ENCODE measurements at regions not wholly inside any gene's neighbourhood (a gene's known extent, or its start where the extent isn't known, plus 50 kb on each side); places are given as distances from the start of the nearest gene placed in this dataset.
"Not testable (repeated sequence)": the region's sequence is repeated elsewhere in the genome, so short reads cannot be mapped to it uniquely, and the experiment has no call there.

- H3K36me3 ChIP-seq (ENCODE audit: low read depth); POLR2A ChIA-PET (ENCODE audit: unreplicated experiment); CTCF ChIA-PET; intact Hi-C loops (cut with micrococcal nuclease; ENCODE audit: unreplicated experiment); H3K4me3 ChIP-seq; DNase-seq; H2AFZ ChIP-seq; H3K9me2 ChIP-seq (ENCODE audit: insufficient read depth); BruUV-seq (replicated peaks); H3K4me2 ChIP-seq; H3K27me3 ChIP-seq (ENCODE audit: insufficient read depth, low read depth); H3K9me3 ChIP-seq (ENCODE audit: insufficient read depth, low read depth); H4K20me1 ChIP-seq (ENCODE audit: insufficient read depth); H3K27ac ChIP-seq; H3K79me2 ChIP-seq (ENCODE audit: low read depth): not testable (repeated sequence)
- Histone ChIP-seq H3K4me1 (replicated peaks; ENCODE audit: insufficient read depth) (peaks cover 23% of the 10 kb centered on the region), H3F3A (ENCODE audit: insufficient read depth, low read depth) (peaks cover 14% of the 10 kb centered on the region)
These were observed 60.9 kb downstream of the ANXA2R start for GRCh38 chr5:42979242-42979641.

- H3K9me2 ChIP-seq (ENCODE audit: insufficient read depth): no peaks in the 10 kb centered on the region
- H3K79me2 ChIP-seq (ENCODE audit: low read depth): no peaks in the 10 kb centered on the region
- TF ChIP-seq CTCF (conservative IDR thresholded peaks at IDR 0.05) (no peak), EZH2 (IDR thresholded peaks at IDR 0.05; ENCODE audit: low read depth) (no peak)
- no peaks in the 10 kb centered on the region for H3K9me3 ChIP-seq (ENCODE audit: insufficient read depth, low read depth)
- ChIA-PET POLR2A (ENCODE audit: unreplicated experiment) (no interaction called here), CTCF (no interaction called here)
- no peaks in the 10 kb centered on the region for H3K4me1 ChIP-seq (replicated peaks; ENCODE audit: insufficient read depth)
- no peaks in the 10 kb centered on the region for H3K27me3 ChIP-seq (ENCODE audit: insufficient read depth, low read depth)
- peaks cover 6% of the 10 kb centered on the region; the same call in 1 of the 2 replicates for H3K36me3 ChIP-seq (ENCODE audit: low read depth)
- no peak overlapping the region for H2AFZ ChIP-seq
- no peak overlapping the region for H3K27ac ChIP-seq
- no peaks in the 10 kb centered on the region for H3F3A ChIP-seq (ENCODE audit: insufficient read depth, low read depth)
- H3K4me3 ChIP-seq: no peak overlapping the region
- H3K4me2 ChIP-seq: no peak overlapping the region
- no TSS peak for BruUV-seq (replicated peaks)
- no peaks in the 10 kb centered on the region for H4K20me1 ChIP-seq (ENCODE audit: insufficient read depth)
- DNase-seq: peak in 1 of 2 experiments; percentile 60
- intact Hi-C loops (cut with micrococcal nuclease; ENCODE audit: unreplicated experiment): no loop called here
These were observed 65.6 kb downstream of the ANXA2R start for GRCh38 chr5:42974536-42974935.

- TF ChIP-seq EZH2 (IDR thresholded peaks at IDR 0.05; ENCODE audit: low read depth): no peak
- TF ChIP-seq CTCF (conservative IDR thresholded peaks at IDR 0.05): no peak; the same call in 1 of the 2 replicates
- CTCF ChIA-PET: interaction anchor here (1.0 kb wide), 1 partner anchor 36 kb away, joined by 3 read pairs; no protein-coding TSS in a partner anchor
- no peak for DNase-seq
- Histone ChIP-seq H4K20me1 (ENCODE audit: insufficient read depth) (no peaks in the 10 kb centered on the region), H3F3A (ENCODE audit: insufficient read depth, low read depth) (no peaks in the 10 kb centered on the region), H3K27ac (no peak overlapping the region), H3K4me2 (no peak overlapping the region), H2AFZ (no peak overlapping the region), H3K79me2 (ENCODE audit: low read depth) (no peaks in the 10 kb centered on the region), H3K27me3 (ENCODE audit: insufficient read depth, low read depth) (no peaks in the 10 kb centered on the region), H3K36me3 (ENCODE audit: low read depth) (no peaks in the 10 kb centered on the region), H3K4me1 (replicated peaks; ENCODE audit: insufficient read depth) (no peaks in the 10 kb centered on the region), H3K4me3 (no peak overlapping the region), H3K9me3 (ENCODE audit: insufficient read depth, low read depth) (no peaks in the 10 kb centered on the region), H3K9me2 (ENCODE audit: insufficient read depth) (no peaks in the 10 kb centered on the region)
- POLR2A ChIA-PET (ENCODE audit: unreplicated experiment): interaction anchor here (0.6 to 0.9 kb wide), 2 partner anchors 25 to 71 kb away, joined by 3 to 8 read pairs; no protein-coding TSS in a partner anchor
- BruUV-seq (replicated peaks): no TSS peak
- intact Hi-C loops (cut with micrococcal nuclease; ENCODE audit: unreplicated experiment): no loop called here
These were observed 69.2 kb downstream of the ANXA2R start for GRCh38 chr5:42970636-42971559.
